ENCODE measurements at regions not wholly inside any gene's neighbourhood (a gene's known extent, or its start where the extent isn't known, plus 50 kb on each side); places are given as distances from the start of the nearest gene placed in this dataset.
"Not testable (repeated sequence)": the region's sequence is repeated elsewhere in the genome, so short reads cannot be mapped to it uniquely, and the experiment has no call there.

- no peak for DNase-seq
Observed at GRCh38 chr5:106660681-106661080, 1010.1 kb downstream of the EFNA5 start.

GRCh38 chr5:106658150-106658549 is 1012.6 kb downstream of the EFNA5 start:
- DNase-seq, result no peak

- DNase-seq, result no peak
Observed at GRCh38 chr5:106656821-106657220, 1013.9 kb downstream of the EFNA5 start.

GRCh38 chr5:106649031-106649430 is 1021.7 kb downstream of the EFNA5 start:
- DNase-seq, result no peak

- DNase-seq, result no peak
Observed at GRCh38 chr5:106648401-106648800, 1022.3 kb downstream of the EFNA5 start.

- no peak for DNase-seq
Observed at GRCh38 chr5:106646106-106646505, 1024.6 kb downstream of the EFNA5 start.

GRCh38 chr5:106640511-106640910 is 1030.2 kb downstream of the EFNA5 start:
- DNase-seq, result no peak

GRCh38 chr5:106639488-106639887 is 1031.2 kb downstream of the EFNA5 start:
- DNase-seq, result no peak

GRCh38 chr5:106637275-106637674 is 1033.5 kb downstream of the EFNA5 start:
- no peak for DNase-seq

GRCh38 chr5:106634375-106634774 is 1036.4 kb downstream of the EFNA5 start:
- DNase-seq, result no peak

GRCh38 chr5:106633825-106634224 is 1036.9 kb downstream of the EFNA5 start:
- no peak for DNase-seq

GRCh38 chr5:106628456-106628855 is 1042.3 kb downstream of the EFNA5 start:
- DNase-seq, result not testable (repeated sequence)

- DNase-seq, result no peak
Observed at GRCh38 chr5:106610041-106610440, 1060.7 kb downstream of the EFNA5 start.

GRCh38 chr5:106601620-106602019 is 1069.1 kb downstream of the EFNA5 start:
- DNase-seq, result no peak

- no peak for DNase-seq
Observed at GRCh38 chr5:106600803-106601202, 1069.9 kb downstream of the EFNA5 start.

GRCh38 chr5:106595864-106596263 is 1074.9 kb downstream of the EFNA5 start:
- DNase-seq, result no peak

- DNase-seq, result no peak
Observed at GRCh38 chr5:106584268-106584667, 1086.5 kb downstream of the EFNA5 start.

GRCh38 chr5:106578736-106579135 is 1092.0 kb downstream of the EFNA5 start:
- DNase-seq, result no peak

GRCh38 chr5:106574820-106575219 is 1095.9 kb downstream of the EFNA5 start:
- no peak for DNase-seq

GRCh38 chr5:106566031-106566430 is 1104.7 kb downstream of the EFNA5 start:
- no peak for DNase-seq

GRCh38 chr5:106545325-106545724 is 1125.4 kb downstream of the EFNA5 start:
- no peak for DNase-seq

- no peak for DNase-seq
Observed at GRCh38 chr5:106543330-106543729, 1127.4 kb downstream of the EFNA5 start.

GRCh38 chr5:106530150-106530549 is 1140.6 kb downstream of the EFNA5 start:
- DNase-seq, result no peak

GRCh38 chr5:106525438-106525837 is 1145.3 kb downstream of the EFNA5 start:
- DNase-seq, result no peak

- no peak for DNase-seq
Observed at GRCh38 chr5:106523852-106524251, 1146.9 kb downstream of the EFNA5 start.

GRCh38 chr5:106522296-106522695 is 1148.4 kb downstream of the EFNA5 start:
- no peak for DNase-seq

Measured in central memory CD4-positive, alpha-beta T cell (primary cell).